Upper lobe of left lung (tissue), 6 donors: ENCODE measurements at regions not wholly inside any gene's neighbourhood (a gene's known extent, or its start where the extent isn't known, plus 50 kb on each side); places are given as distances from the start of the nearest gene placed in this dataset.

Experiments
- ATAC-seq, 2 donors: fragments of 200-7000 bp; cut with Tn5 transposase; one replicate each; pipeline ENCODE4 v1.9.1; 2022; ENCODE audit warnings: mild to moderate bottlenecking in 2 of 2, moderate library complexity in 2 of 2; ENCODE audit not compliant: low FRiP score in 2 of 2
- DNase-seq, 2 donors: peaks; one replicate each; pipeline ENCODE4 v3.0.0-alpha.2; 2019 to 2020
- H3K27ac ChIP-seq, 4 donors: fragments of 200-600 bp; sonication (generic); one replicate each; pipeline ENCODE4 v1.5.1; 2016 to 2019
- H3K27me3 ChIP-seq, 4 donors: fragments of 200-600 bp; sonication (generic); one replicate each; pipeline ENCODE4 v1.5.1; 2017 to 2019
- H3K36me3 ChIP-seq, 4 donors: fragments of 200-600 bp; sonication (generic); one replicate each; pipeline ENCODE4 v1.5.1; 2016 to 2019
- H3K4me1 ChIP-seq, 4 donors: fragments of 200-600 bp; sonication (generic); one replicate each; pipeline ENCODE4 v1.5.1; 2018 to 2019
- H3K4me3 ChIP-seq, 4 donors: fragments of 200-600 bp; sonication (generic); one replicate each; pipeline ENCODE4 v1.5.1; 2017 to 2019; ENCODE audit warnings: mild to moderate bottlenecking in 2 of 4, moderate library complexity in 1 of 4
- H3K9me3 ChIP-seq, 4 donors: fragments of 200-600 bp; sonication (generic); one replicate each; pipeline ENCODE4 v1.5.1; 2018 to 2019
- CTCF ChIP-seq, 6 experiments: fragments of 450-650 bp in 4 of 6; fragments of 200-600 bp in 2 of 6; sonication (generic) in 2 of 6; IDR thresholded peaks; one replicate each; pipeline ENCODE4 v1.5.1; 2016 to 2019; ENCODE audit warnings: antibody characterized with exemption in 6 of 6
- EP300 ChIP-seq, 4 donors: sonication (generic); formaldehyde crosslinking; IDR thresholded peaks; one replicate each; pipeline ENCODE4 v1.5.1; 2017; ENCODE audit warnings: antibody characterized with exemption in 4 of 4, control low read depth in 2 of 4
- POLR2A ChIP-seq, 4 donors: fragments of 450-650 bp; IDR thresholded peaks; one replicate each; pipeline ENCODE4 v1.5.1; 2016 to 2017; ENCODE audit warnings: antibody characterized with exemption in 4 of 4, mild to moderate bottlenecking in 2 of 4
- POLR2AphosphoS5 ChIP-seq, 2 donors: sonication (generic); formaldehyde crosslinking; IDR thresholded peaks; one replicate each; pipeline ENCODE4 v1.5.1; 2017; ENCODE audit warnings: antibody characterized with exemption in 2 of 2
- WGBS, 2 donors: methylation state at CpG; one replicate each; pipeline ENCODE4 v1.1.5; 2017 to 2018; 5-methylcytosine and 5-hydroxymethylcytosine counted together
- donor health status: DM: no; HTN: no; CAD: no; lungs with moderate emphysema.
- donor health status: DM: no; HTN: yes; CAD: no; lungs with severe emphysema.

GRCh38 chr3:30263925-30264313, 342.5 kb upstream of the TGFBR2 start:
- WGBS, 2 donors: 75 to 89% methylated on average over 3 to 4 of the region's 4 CpGs
- DNase-seq (no peak), ATAC-seq (no peak)
- TF ChIP-seq EP300 (IDR thresholded peaks at IDR 0.05) (no peak), POLR2A (IDR thresholded peaks at IDR 0.05) (no peak), CTCF (IDR thresholded peaks at IDR 0.05) (no peak), POLR2AphosphoS5 (IDR thresholded peaks at IDR 0.05) (no peak)
- Histone ChIP-seq H3K36me3 (no peaks in the 10 kb centered on the region), H3K4me3 (no peak overlapping the region), H3K9me3 (no peaks in the 10 kb centered on the region), H3K4me1 (peaks cover 0 to 11% (median 5%) of the 10 kb centered on the region in 4 donors), H3K27me3 (no peaks in the 10 kb centered on the region), H3K27ac (no peak overlapping the region)

- H3K4me1 ChIP-seq: peaks cover 0 to 11% (median 5%) of the 10 kb centered on the region in 4 donors
- ATAC-seq (no peak), DNase-seq (no peak)
- TF ChIP-seq CTCF (IDR thresholded peaks at IDR 0.05) (no peak), POLR2A (IDR thresholded peaks at IDR 0.05) (no peak), POLR2AphosphoS5 (IDR thresholded peaks at IDR 0.05) (no peak), EP300 (IDR thresholded peaks at IDR 0.05) (no peak)
- no peaks in the 10 kb centered on the region for H3K36me3 ChIP-seq
- H3K27ac ChIP-seq: no peak overlapping the region
- WGBS, 2 donors: 93 to 97% methylated on average over 2 of the region's 2 CpGs
- H3K27me3 ChIP-seq: no peaks in the 10 kb centered on the region
- no peaks in the 10 kb centered on the region for H3K9me3 ChIP-seq
- no peak overlapping the region for H3K4me3 ChIP-seq
These were observed 339.9 kb upstream of the TGFBR2 start for GRCh38 chr3:30266524-30266923.

GRCh38 chr3:30268288-30268687, 338.1 kb upstream of the TGFBR2 start:
- Histone ChIP-seq H3K4me1 (peaks cover 0 to 6% (median under 1%) of the 10 kb centered on the region in 4 donors), H3K36me3 (no peaks in the 10 kb centered on the region), H3K27me3 (no peaks in the 10 kb centered on the region), H3K9me3 (no peaks in the 10 kb centered on the region), H3K27ac (no peak overlapping the region), H3K4me3 (no peak overlapping the region)
- no peak for DNase-seq
- no peak for TF ChIP-seq POLR2AphosphoS5 (IDR thresholded peaks at IDR 0.05)
- no peak for TF ChIP-seq EP300 (IDR thresholded peaks at IDR 0.05)
- 62 to 82% methylated on average over 4 of the region's 4 CpGs for WGBS, 2 donors
- no peak for ATAC-seq

GRCh38 chr3:30269751-30270445, 336.5 kb upstream of the TGFBR2 start:
- WGBS, 2 donors: 80 to 85% methylated on average over 10 of the region's 10 CpGs

GRCh38 chr3:30271781-30272180, 334.6 kb upstream of the TGFBR2 start:
- WGBS, 2 donors: 65 to 77% methylated on average over 3 of the region's 3 CpGs
- H3K36me3 ChIP-seq: no peaks in the 10 kb centered on the region
- H3K27me3 ChIP-seq: no peaks in the 10 kb centered on the region
- H3K9me3 ChIP-seq: no peaks in the 10 kb centered on the region
- ATAC-seq (no peak), DNase-seq (no peak)
- H3K4me3 ChIP-seq: no peak overlapping the region
- no peak overlapping the region for H3K27ac ChIP-seq
- no peaks in the 10 kb centered on the region for H3K4me1 ChIP-seq
- TF ChIP-seq EP300 (IDR thresholded peaks at IDR 0.05) (no peak), CTCF (IDR thresholded peaks at IDR 0.05) (no peak), POLR2A (IDR thresholded peaks at IDR 0.05) (no peak), POLR2AphosphoS5 (IDR thresholded peaks at IDR 0.05) (no peak)

More at GRCh38 chr3:30269751-30270445, 336.5 kb upstream of the TGFBR2 start:
- Histone ChIP-seq H3K27me3 (no peaks in the 10 kb centered on the region), H3K27ac (no peak overlapping the region), H3K4me1 (no peaks in the 10 kb centered on the region), H3K9me3 (no peaks in the 10 kb centered on the region), H3K4me3 (no peak overlapping the region), H3K36me3 (no peaks in the 10 kb centered on the region)
- DNase-seq (no peak), ATAC-seq (peak in 1 of 2 donors; percentile 53)
- TF ChIP-seq POLR2AphosphoS5 (IDR thresholded peaks at IDR 0.05) (no peak), CTCF (IDR thresholded peaks at IDR 0.05) (no peak), EP300 (IDR thresholded peaks at IDR 0.05) (no peak), POLR2A (IDR thresholded peaks at IDR 0.05) (no peak)
